Neural crest cell (in vitro differentiated cells): ENCODE measurements at regions not wholly inside any gene's neighbourhood (a gene's known extent, or its start where the extent isn't known, plus 50 kb on each side); places are given as distances from the start of the nearest gene placed in this dataset.
A peak's percentile ranks its signal among the peaks of the same experiment; 100 is the strongest.

Source experiments
- DNase-seq: peaks from one replicate; pipeline ENCODE4 v3.0.0; 2021; ENCODE audit warnings: low read depth, mixed read lengths, low spot score
- H3K27ac Mint-ChIP-seq: one replicate; pipeline ENCODE4 v1.8.0; 2021; ENCODE audit warnings: mild to moderate bottlenecking, mixed read lengths; ENCODE audit not compliant: unreplicated experiment
- H3K27me3 Mint-ChIP-seq: 2 replicates; pipeline ENCODE4 v1.8.0; 2021; ENCODE audit warnings: low read depth, mild to moderate bottlenecking, mixed read lengths
- H3K36me3 Mint-ChIP-seq: 2 replicates; pipeline ENCODE4 v1.8.0; 2021; ENCODE audit warnings: low read depth, mild to moderate bottlenecking, mixed read lengths
- H3K4me1 Mint-ChIP-seq: 2 replicates; pipeline ENCODE4 v1.8.0; 2021; ENCODE audit warnings: mixed read lengths
- H3K4me3 Mint-ChIP-seq: one replicate; pipeline ENCODE4 v1.8.0; 2021; ENCODE audit warnings: mild to moderate bottlenecking, mixed read lengths
- H3K9me3 Mint-ChIP-seq: 2 replicates; pipeline ENCODE4 v1.8.0; 2021; ENCODE audit warnings: mixed read lengths
- CTCF ChIP-seq: fragments of 200-600 bp; sonication (generic); conservative IDR thresholded peaks from 2 replicates; pipeline ENCODE4 v1.5.0; 2021; ENCODE audit warnings: antibody characterized with exemption, mild to moderate bottlenecking

GRCh38 chr13:106041445-106041844 is 494.0 kb downstream of the EFNB2 start:
- Mint-ChIP-seq H3K4me3 (no peak overlapping the region), H3K27me3 (no peaks in the 10 kb centered on the region)

GRCh38 chr13:106038752-106039151 is 496.7 kb downstream of the EFNB2 start:
- Mint-ChIP-seq H3K36me3 (no peaks in the 10 kb centered on the region), H3K27ac (no peak overlapping the region), H3K4me1 (peaks cover 7% of the 10 kb centered on the region), H3K4me3 (no peak overlapping the region), H3K9me3 (no peaks in the 10 kb centered on the region), H3K27me3 (no peaks in the 10 kb centered on the region)
- DNase-seq, result no peak
- TF ChIP-seq CTCF, result no peak

More at GRCh38 chr13:106041445-106041844, 494.0 kb downstream of the EFNB2 start:
- Mint-ChIP-seq H3K9me3 (no peaks in the 10 kb centered on the region), H3K4me1 (peaks cover 20% of the 10 kb centered on the region), H3K27ac (no peak overlapping the region), H3K36me3 (no peaks in the 10 kb centered on the region)
- no peak for TF ChIP-seq CTCF
- no peak for DNase-seq

- no peak for TF ChIP-seq CTCF
- H3K4me1 Mint-ChIP-seq, result peaks cover 1% of the 10 kb centered on the region
- no peak overlapping the region for H3K4me3 Mint-ChIP-seq
- no peaks in the 10 kb centered on the region for H3K36me3 Mint-ChIP-seq
- peak overlapping the region; percentile 93 for H3K27ac Mint-ChIP-seq
- DNase-seq, result no peak
- H3K27me3 Mint-ChIP-seq, result no peaks in the 10 kb centered on the region
- no peaks in the 10 kb centered on the region for H3K9me3 Mint-ChIP-seq
Measured at GRCh38 chr13:106036870-106037269, 498.6 kb downstream of the EFNB2 start.

DNA sequence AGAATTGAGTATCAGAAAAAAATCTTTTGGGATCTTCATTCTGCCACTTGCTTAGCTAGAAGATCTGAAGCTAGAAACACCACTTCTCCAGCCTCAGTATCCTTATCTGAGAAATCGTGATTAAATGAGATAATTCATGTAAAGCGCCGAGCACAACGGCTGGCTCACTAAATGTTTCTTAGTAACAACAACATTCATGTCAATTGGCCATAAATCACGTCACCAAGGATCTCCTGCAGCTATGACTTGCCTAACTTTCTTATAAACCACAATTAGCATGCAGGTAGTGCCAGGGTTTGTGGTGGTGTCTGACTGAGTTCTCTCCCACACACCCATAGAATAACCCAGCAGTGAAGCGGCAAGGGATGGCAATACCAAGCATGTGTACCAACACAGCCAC is 501.3 kb downstream of the EFNB2 start:
- Mint-ChIP-seq H3K4me1 (peaks cover 9% of the 10 kb centered on the region), H3K27me3 (no peaks in the 10 kb centered on the region), H3K9me3 (no peaks in the 10 kb centered on the region), H3K27ac (no peak overlapping the region), H3K36me3 (no peaks in the 10 kb centered on the region), H3K4me3 (no peak overlapping the region)
- TF ChIP-seq CTCF, result no peak
- no peak for DNase-seq

- Mint-ChIP-seq H3K27ac (no peak overlapping the region), H3K4me1 (peaks cover 11% of the 10 kb centered on the region), H3K9me3 (no peaks in the 10 kb centered on the region), H3K27me3 (no peaks in the 10 kb centered on the region), H3K36me3 (no peaks in the 10 kb centered on the region), H3K4me3 (no peak overlapping the region)
- peak; percentile 52 for TF ChIP-seq CTCF
- no peak for DNase-seq
Measured at GRCh38 chr13:106033659-106034058, 501.8 kb downstream of the EFNB2 start.

DNA sequence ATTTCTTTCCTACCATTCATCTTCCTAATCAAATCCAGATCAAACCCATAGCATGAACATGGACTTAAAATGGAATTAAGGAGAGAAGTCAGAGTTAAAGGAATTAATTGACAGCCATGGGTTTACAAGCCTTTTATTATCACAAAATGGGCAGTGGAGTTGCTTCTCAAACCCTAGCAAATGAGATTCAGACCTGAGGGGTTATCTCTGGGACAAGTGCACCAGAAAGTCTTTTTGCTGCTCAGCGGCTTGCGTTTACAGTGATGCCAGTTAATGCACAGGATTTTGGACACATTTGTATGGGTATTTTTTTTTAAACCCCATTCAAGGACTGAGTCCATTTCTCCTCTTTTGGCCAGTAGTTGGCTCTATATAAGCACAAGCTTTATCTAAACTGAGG is 503.0 kb downstream of the EFNB2 start:
- no peaks in the 10 kb centered on the region for H3K9me3 Mint-ChIP-seq
- H3K36me3 Mint-ChIP-seq, result peaks cover 2% of the 10 kb centered on the region
- no peak for DNase-seq
- H3K4me3 Mint-ChIP-seq, result no peak overlapping the region
- no peak overlapping the region for H3K27ac Mint-ChIP-seq
- peaks cover 14% of the 10 kb centered on the region for H3K4me1 Mint-ChIP-seq
- no peaks in the 10 kb centered on the region for H3K27me3 Mint-ChIP-seq
- TF ChIP-seq CTCF, result no peak
